ENCODE measurements at regions not wholly inside any gene's neighbourhood (a gene's known extent, or its start where the extent isn't known, plus 50 kb on each side); places are given as distances from the start of the nearest gene placed in this dataset.
A peak's percentile ranks its signal among the peaks of the same experiment; 100 is the strongest.

- no peak for DNase-seq (ENCODE audit: low spot score)
Measured at GRCh38 chr11:93075782-93076181, 106.3 kb downstream of the MTNR1B start.

- DNase-seq (ENCODE audit: low spot score), result no peak
Measured at GRCh38 chr11:93080146-93080759, 110.8 kb downstream of the MTNR1B start.

GRCh38 chr11:93081694-93082093 is 112.2 kb downstream of the MTNR1B start:
- DNase-seq (ENCODE audit: low spot score), result no peak

GRCh38 chr11:93082900-93083299 is 113.4 kb downstream of the MTNR1B start:
- no peak for DNase-seq (ENCODE audit: low spot score)

GRCh38 chr11:93084727-93085505 is 112.9 kb downstream of the SLC36A4 start:
- DNase-seq (ENCODE audit: low spot score), result peak; percentile 31

- peak; percentile 85 for DNase-seq (ENCODE audit: low spot score)
Measured at GRCh38 chr11:93089474-93090102, 108.2 kb downstream of the SLC36A4 start.
